Aorta (tissue), 5 donors: ENCODE measurements at regions not wholly inside any gene's neighbourhood (a gene's known extent, or its start where the extent isn't known, plus 50 kb on each side); places are given as distances from the start of the nearest gene placed in this dataset.

Experiments used
- ATAC-seq: fragments of 200-7000 bp; cut with Tn5 transposase; one replicate; pipeline ENCODE4 v1.9.1; 2022; ENCODE audit warnings: moderate library complexity; ENCODE audit not compliant: low FRiP score
- DNase-seq, 2 donors: peaks; one replicate each; pipeline ENCODE4 v3.0.0-alpha.2; 2020
- H3K27ac ChIP-seq, 2 donors: one replicate each; pipeline ENCODE4 v1.5.1; 2013; ENCODE audit warnings: low read length in 2 of 2, mild to moderate bottlenecking in 2 of 2, moderate library complexity in 2 of 2, control low read depth in 1 of 2, inconsistent platforms in 1 of 2, low read depth in 1 of 2
- H3K27me3 ChIP-seq, 2 donors: one replicate each; pipeline ENCODE4 v1.6.1; 2013; ENCODE audit warnings: control low read depth in 1 of 2, low read length in 1 of 2, mild to moderate bottlenecking in 1 of 2, moderate library complexity in 1 of 2; ENCODE audit not compliant: insufficient read depth in 2 of 2, control insufficient read depth in 1 of 2
- H3K36me3 ChIP-seq, 2 donors: one replicate each; pipeline ENCODE4 v1.6.1; 2013; ENCODE audit warnings: control low read depth in 1 of 2, low read length in 1 of 2, mild to moderate bottlenecking in 1 of 2; ENCODE audit not compliant: insufficient read depth in 2 of 2, control insufficient read depth in 1 of 2
- H3K4me1 ChIP-seq, 2 donors: one replicate each; pipeline ENCODE4 v1.6.1; 2013; ENCODE audit warnings: low read length in 2 of 2, control low read depth in 1 of 2, mild to moderate bottlenecking in 1 of 2, moderate library complexity in 1 of 2; ENCODE audit not compliant: insufficient read depth in 2 of 2, control insufficient read depth in 1 of 2
- H3K4me3 ChIP-seq, 2 donors: one replicate each; pipeline ENCODE4 v1.5.1; 2013; ENCODE audit warnings: low read length in 2 of 2, control low read depth in 1 of 2, mild to moderate bottlenecking in 1 of 2
- H3K9me3 ChIP-seq: one replicate; pipeline ENCODE4 v1.6.1; 2013; ENCODE audit warnings: mild to moderate bottlenecking, low read length; ENCODE audit not compliant: control insufficient read depth
- WGBS, 2 donors: extraction: QIAGEN DNeasy Blood & Tissue Kit; methylation state at CpG; one replicate each; pipeline ENCODE4 v1.1.7; 2013; 5-methylcytosine and 5-hydroxymethylcytosine counted together
- intact Hi-C, 2 donors: fragments of 100-400 bp; cut with DNase I; formaldehyde crosslinking; loops; one replicate each; pipeline versions ENCODE4 v1.14.2 to v1.15.0; 2022
- donor health status: healthy with polysubstance abuse.
- donor health status: Bipolar disorder and iron deficiency.
- donor health status: DM: no; HTN: no; CAD: no.
- donor health status: DM: no; HTN: no; CAD: no.
- donor health status: DM: yes; HTN: yes; CAD: no.

DNA sequence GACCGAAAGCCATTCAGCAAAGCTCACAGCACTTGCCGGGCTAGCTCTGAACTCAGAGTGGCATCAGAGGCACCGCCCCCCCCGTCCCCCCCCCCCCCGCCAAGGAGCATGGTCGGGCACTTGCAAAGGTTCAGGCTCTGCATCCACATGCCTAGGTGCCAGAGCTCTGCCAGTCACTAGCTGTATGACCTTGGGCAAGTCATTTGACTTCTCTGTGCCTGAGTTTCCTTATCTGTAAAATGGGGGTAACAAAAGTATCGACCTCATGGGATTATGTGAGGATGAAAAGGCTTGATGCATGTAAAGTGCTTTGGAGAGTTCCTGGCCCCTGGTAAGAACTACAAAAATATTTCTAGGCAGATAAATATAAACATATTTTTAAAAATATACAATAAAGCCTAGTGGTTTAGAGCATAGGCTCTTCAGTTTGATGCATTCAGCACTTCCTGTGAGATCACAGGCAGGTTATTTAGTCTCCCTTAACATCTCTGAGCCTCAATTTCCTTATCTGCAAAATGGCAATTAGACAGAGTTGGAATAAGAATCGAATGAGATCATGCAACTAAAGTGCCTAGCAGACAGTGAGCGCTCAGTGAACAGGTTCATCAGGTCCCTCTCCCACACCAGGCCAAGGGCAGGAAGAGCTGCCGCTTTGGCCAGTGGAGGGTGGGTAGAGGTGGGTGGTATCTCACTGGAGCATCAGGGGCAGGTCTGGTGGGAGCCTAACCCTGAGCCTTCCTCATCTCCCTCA lies 117.2 kb downstream of the CYLD start:
- Histone ChIP-seq H3K36me3 (no peaks in the 10 kb centered on the region), H3K27me3 (no peaks in the 10 kb centered on the region), H3K4me3 (no peak overlapping the region), H3K9me3 (no peaks in the 10 kb centered on the region), H3K27ac (no peak overlapping the region), H3K4me1 (no peaks in the 10 kb centered on the region)
- DNase-seq: no peak
- WGBS, 2 donors: 68 to 75% methylated on average over 10 of the region's 10 CpGs
- intact Hi-C loops: no loop called here
- no peak for ATAC-seq

GRCh38 chr16:50858376-50858775 lies 116.5 kb downstream of the CYLD start:
- intact Hi-C loops: no loop called here
- Histone ChIP-seq H3K9me3 (no peaks in the 10 kb centered on the region), H3K4me1 (no peaks in the 10 kb centered on the region), H3K27me3 (no peaks in the 10 kb centered on the region), H3K4me3 (no peak overlapping the region), H3K36me3 (no peaks in the 10 kb centered on the region), H3K27ac (no peak overlapping the region)
- 67 to 68% methylated on average over 6 of the region's 6 CpGs for WGBS, 2 donors
- no peak for ATAC-seq
- DNase-seq: no peak

DNA sequence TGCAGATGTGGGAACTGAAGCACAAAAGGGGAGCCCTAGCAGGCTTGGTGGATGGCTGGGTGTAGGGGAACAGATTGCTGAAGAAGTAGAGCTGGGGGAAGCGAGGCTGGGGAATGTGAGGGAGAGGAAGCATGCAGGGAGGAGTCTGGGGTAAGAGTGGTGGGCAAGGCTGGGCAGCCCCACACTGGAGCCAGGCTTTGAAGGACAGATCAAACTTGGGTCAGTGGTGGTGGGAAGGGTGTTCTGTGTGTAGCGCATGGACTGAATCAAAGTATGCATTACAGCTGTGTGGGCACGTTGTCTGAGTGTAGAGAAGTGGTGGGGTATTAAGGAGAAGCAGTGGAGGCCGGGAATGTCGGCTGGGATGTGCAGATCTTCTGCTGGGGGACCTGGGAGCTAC lies 116.0 kb downstream of the CYLD start:
- WGBS, 2 donors: 88% methylated on average over 5 of the region's 5 CpGs
- Histone ChIP-seq H3K4me3 (no peak overlapping the region), H3K4me1 (no peaks in the 10 kb centered on the region), H3K27me3 (no peaks in the 10 kb centered on the region), H3K27ac (no peak overlapping the region), H3K36me3 (no peaks in the 10 kb centered on the region), H3K9me3 (no peaks in the 10 kb centered on the region)
- DNase-seq: no peak
- no peak for ATAC-seq
- intact Hi-C loops: no loop called here

DNA sequence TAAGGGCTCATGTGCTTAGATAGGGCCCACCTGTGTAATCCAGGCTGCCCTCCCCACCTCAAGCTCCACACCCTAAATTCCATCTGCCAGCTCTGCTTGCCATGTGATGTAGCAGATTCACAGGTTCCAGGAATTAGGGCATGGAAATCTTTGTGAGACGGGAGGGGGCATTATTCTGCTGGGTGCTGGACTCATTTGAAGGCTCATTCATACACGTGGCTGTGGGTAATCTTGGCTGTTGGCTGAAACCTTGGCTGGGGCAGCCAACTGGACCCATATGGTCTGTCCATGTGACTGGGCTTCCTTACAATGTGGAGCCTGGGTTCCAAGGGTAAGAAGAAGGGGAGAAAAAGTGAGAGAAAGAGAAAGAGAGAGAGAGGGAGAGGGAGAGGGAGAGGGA lies 115.1 kb downstream of the CYLD start:
- intact Hi-C loops: no loop called here

DNA sequence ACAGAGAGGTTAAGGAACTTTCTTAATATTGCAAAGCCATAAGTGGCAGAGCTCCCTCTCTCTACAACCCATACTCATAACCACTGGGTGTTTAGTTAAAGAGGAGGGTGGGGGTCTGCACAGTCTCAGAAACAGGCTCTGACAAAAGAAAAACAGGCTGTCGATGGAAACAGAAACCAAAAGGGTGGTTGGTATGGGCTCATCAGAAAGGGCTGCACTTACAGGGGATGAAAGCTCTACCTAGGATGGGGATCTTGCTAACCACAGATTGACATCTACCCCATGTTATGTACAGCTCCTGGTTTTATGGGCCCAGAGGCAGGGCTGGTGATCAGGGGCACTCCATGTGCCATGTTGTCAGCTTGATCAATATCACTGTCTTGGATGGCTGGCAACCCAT lies 111.4 kb downstream of the CYLD start:
- WGBS, 2 donors: 55 to 76% methylated on average over 1 of the region's 1 CpG
- Histone ChIP-seq H3K27ac (no peak overlapping the region), H3K36me3 (no peaks in the 10 kb centered on the region), H3K27me3 (no peaks in the 10 kb centered on the region), H3K9me3 (no peaks in the 10 kb centered on the region), H3K4me3 (no peak overlapping the region), H3K4me1 (no peaks in the 10 kb centered on the region)
- intact Hi-C loops: no loop called here
- ATAC-seq (no peak), DNase-seq (no peak)

More for the DNA sequence above, 115.1 kb downstream of the CYLD start:
- H3K4me1 ChIP-seq: no peaks in the 10 kb centered on the region
- H3K9me3 ChIP-seq: no peaks in the 10 kb centered on the region
- H3K4me3 ChIP-seq: no peak overlapping the region
- DNase-seq: no peak
- ATAC-seq: no peak
- H3K27me3 ChIP-seq: no peaks in the 10 kb centered on the region
- no peak overlapping the region for H3K27ac ChIP-seq
- WGBS, 2 donors: 41 to 44% methylated on average over 2 of the region's 2 CpGs
- no peaks in the 10 kb centered on the region for H3K36me3 ChIP-seq
